H1 (cell line): ENCODE measurements at regions not wholly inside any gene's neighbourhood (a gene's known extent, or its start where the extent isn't known, plus 50 kb on each side); places are given as distances from the start of the nearest gene placed in this dataset.

Experiments used
- CTCF ChIA-PET: fragments of 300-600 bp; sonication (Branson Sonifier 250); formaldehyde crosslinking; loops from one replicate; lab custom pipeline; 2021; ENCODE audit not compliant: partially characterized antibody; lab: Charles Lee
- POLR2A ChIA-PET: fragments of 300-600 bp; sonication (Branson Sonifier 250); formaldehyde crosslinking; loops from one replicate; lab custom pipeline; 2021; ENCODE audit warnings: inconsistent platforms; ENCODE audit not compliant: partially characterized antibody; lab: Charles Lee
- DNase-seq, 2 experiments: peaks; one replicate each; pipeline versions ENCODE4 v3.0.0 to v3.0.0-alpha.2; 2010 to 2022; ENCODE audit warnings: low spot score in 2 of 2, low read depth in 1 of 2, mixed read lengths in 1 of 2
- FAIRE-seq: peaks from 2 replicates; lab custom pipeline; 2011; peaks lifted over from hg19 to GRCh38; lab: Jason Lieb, UNC
- H2AFZ ChIP-seq: 2 replicates; pipeline ENCODE4 v1.8.1; 2012; ENCODE audit warnings: low read length, inconsistent platforms
- H2AK5ac ChIP-seq: 2 replicates; pipeline ENCODE4 v1.6.1; 2013; ENCODE audit warnings: low read depth, low read length
- H2BK120ac ChIP-seq: replicated peaks from 2 replicates; pipeline ENCODE3; 2013; ENCODE audit warnings: low read depth, low read length, inconsistent platforms
- H2BK12ac ChIP-seq: 2 replicates; pipeline ENCODE4 v1.6.1; 2013; ENCODE audit warnings: low read depth, low read length
- H2BK15ac ChIP-seq: 2 replicates; pipeline ENCODE4 v1.6.1; 2013; ENCODE audit warnings: low read length
- H2BK20ac ChIP-seq: 2 replicates; pipeline ENCODE4 v1.6.1; 2013; ENCODE audit warnings: low read length
- H2BK5ac ChIP-seq: 2 replicates; pipeline ENCODE4 v1.6.1; 2013; ENCODE audit warnings: low read depth, low read length
- H3K14ac ChIP-seq: 2 replicates; pipeline ENCODE4 v1.6.1; 2013; ENCODE audit warnings: inconsistent platforms; ENCODE audit not compliant: insufficient read length
- H3K18ac ChIP-seq: 2 replicates; pipeline ENCODE4 v1.6.1; 2013; ENCODE audit warnings: low read length; ENCODE audit errors: extremely low read depth
- H3K23ac ChIP-seq: 2 replicates; pipeline ENCODE4 v1.6.1; 2013; ENCODE audit warnings: inconsistent platforms; ENCODE audit not compliant: insufficient read length
- H3K23me2 ChIP-seq: 2 replicates; pipeline ENCODE4 v1.6.1; 2013; ENCODE audit warnings: low read depth, low read length
- H3K27ac ChIP-seq: 2 replicates; pipeline ENCODE4 v1.6.1; 2011; ENCODE audit warnings: low read depth, low read length, inconsistent platforms
- H3K27me3 ChIP-seq, 4 experiments: replicated peaks in 1 of 4; 1 replicate in 1 of 4; 2 replicates in 3 of 4; pipeline versions ENCODE4 v1.6.1 to v1.8.1; 2011 to 2013; ENCODE audit warnings: low read length in 3 of 4, mild to moderate bottlenecking in 3 of 4, inconsistent platforms in 2 of 4, mixed read lengths in 2 of 4, moderate library complexity in 1 of 4; ENCODE audit not compliant: control insufficient read depth in 3 of 4, insufficient read depth in 3 of 4; ENCODE audit errors: extremely low read depth in 1 of 4
- H3K36me3 ChIP-seq, 4 experiments: 2 replicates each; pipeline versions ENCODE4 v1.6.1 to v1.8.1; 2011 to 2013; ENCODE audit warnings: mild to moderate bottlenecking in 4 of 4, low read length in 3 of 4, moderate library complexity in 2 of 4, control low read depth in 1 of 4, inconsistent platforms in 1 of 4; ENCODE audit not compliant: insufficient read depth in 4 of 4, control insufficient read depth in 2 of 4
- H3K4ac ChIP-seq: replicated peaks from 2 replicates; pipeline ENCODE3; 2013; ENCODE audit warnings: low read length, low read depth, mixed read lengths, inconsistent platforms; ENCODE audit not compliant: insufficient read length
- H3K4me1 ChIP-seq, 4 experiments: replicated peaks in 1 of 4; 1 replicate in 1 of 4; 2 replicates in 3 of 4; pipeline versions ENCODE4 v1.6.1 to v1.8.1; 2011 to 2013; ENCODE audit warnings: low read length in 3 of 4, inconsistent platforms in 2 of 4, mixed read lengths in 1 of 4; ENCODE audit not compliant: insufficient read depth in 4 of 4, control insufficient read depth in 3 of 4
- H3K4me2 ChIP-seq, 2 experiments: 2 replicates each; pipeline versions ENCODE4 v1.6.1 to v1.8.1; 2011 to 2013; ENCODE audit warnings: low read depth in 2 of 2, low read length in 2 of 2, control low read depth in 1 of 2, inconsistent platforms in 1 of 2, mild to moderate bottlenecking in 1 of 2; ENCODE audit not compliant: insufficient read depth in 1 of 2
- H3K4me3 ChIP-seq, 4 experiments: fragments of 200-600, 300-600 bp in 1 of 4; sonication (generic), shearing (Covaris generic), sonication (Bioruptor Twin) in 1 of 4; 2 replicates each; pipeline versions ENCODE4 v1.5.1 to v1.8.1; 2011 to 2016; ENCODE audit warnings: low read length in 4 of 4, low read depth in 3 of 4, control low read depth in 2 of 4, inconsistent platforms in 2 of 4, mild to moderate bottlenecking in 2 of 4, mixed read lengths in 1 of 4, moderate library complexity in 1 of 4; ENCODE audit not compliant: insufficient read depth in 2 of 4; ENCODE audit errors: extremely low read depth in 1 of 4
- H3K56ac ChIP-seq: replicated peaks from 2 replicates; pipeline ENCODE3; 2013; ENCODE audit warnings: low read depth, mild to moderate bottlenecking, mixed read lengths, low read length, inconsistent platforms; ENCODE audit not compliant: insufficient read length
- H3K79me1 ChIP-seq: 2 replicates; pipeline ENCODE4 v1.6.1; 2013; ENCODE audit warnings: low read depth, low read length, control low read depth
- H3K79me2 ChIP-seq, 2 experiments: 2 replicates each; pipeline versions ENCODE4 v1.6.1 to v1.8.1; 2012 to 2013; ENCODE audit warnings: low read length in 2 of 2, mild to moderate bottlenecking in 2 of 2, inconsistent platforms in 1 of 2; ENCODE audit not compliant: insufficient read depth in 2 of 2, control insufficient read depth in 1 of 2
- H3K9ac ChIP-seq, 4 experiments: replicated peaks in 1 of 4; 1 replicate in 1 of 4; 2 replicates in 3 of 4; pipeline versions ENCODE4 v1.6.1 to v1.8.1; 2011 to 2013; ENCODE audit warnings: low read depth in 3 of 4, low read length in 3 of 4, control low read depth in 2 of 4, mild to moderate bottlenecking in 2 of 4, moderate library complexity in 2 of 4, inconsistent platforms in 1 of 4; ENCODE audit errors: extremely low read depth in 1 of 4
- H3K9me3 ChIP-seq, 2 experiments: 2 replicates each; pipeline versions ENCODE4 v1.6.1 to v1.8.1; 2012 to 2013; ENCODE audit warnings: mild to moderate bottlenecking in 2 of 2, moderate library complexity in 2 of 2, control low read depth in 1 of 2, inconsistent platforms in 1 of 2, low read depth in 1 of 2, low read length in 1 of 2, mixed read lengths in 1 of 2; ENCODE audit not compliant: insufficient read depth in 2 of 2
- H4K20me1 ChIP-seq, 2 experiments: replicated peaks in 1 of 2; 2 replicates each; pipeline versions ENCODE3 to v1.8.1; 2011 to 2013; ENCODE audit warnings: inconsistent platforms in 2 of 2, low read length in 2 of 2, mild to moderate bottlenecking in 1 of 2; ENCODE audit not compliant: insufficient read depth in 2 of 2, control insufficient read depth in 1 of 2
- H4K5ac ChIP-seq: 2 replicates; pipeline ENCODE4 v1.6.1; 2013; ENCODE audit warnings: low read length, low read depth, mixed read lengths, inconsistent platforms; ENCODE audit not compliant: insufficient read length
- H4K8ac ChIP-seq: 2 replicates; pipeline ENCODE4 v1.8.0; 2013; ENCODE audit warnings: mild to moderate bottlenecking, moderate library complexity, low read length, inconsistent platforms; ENCODE audit not compliant: insufficient read depth; ENCODE audit errors: extremely low read depth
- H4K91ac ChIP-seq: replicated peaks from 2 replicates; pipeline ENCODE3; 2013; ENCODE audit warnings: low read length, mixed read lengths, inconsistent platforms; ENCODE audit not compliant: insufficient read length
- CBX5 ChIP-seq: fragments of 300-800, 300-1000 bp; sonication (generic); IDR thresholded peaks from 2 replicates; pipeline ENCODE4 v1.7.1; 2016; ENCODE audit warnings: antibody characterized with exemption, low read length, low read depth
- CREB1 ChIP-seq: IDR thresholded peaks from 2 replicates; pipeline ENCODE4 v1.6.1; 2012; ENCODE audit warnings: inconsistent platforms
- E2F6 ChIP-seq: IDR thresholded peaks from 2 replicates; pipeline ENCODE4 v1.6.1; 2012; ENCODE audit warnings: inconsistent platforms
- EZH2 ChIP-seq: fragments of 200-600 bp; sonication (generic); IDR thresholded peaks from 2 replicates; pipeline ENCODE4 v1.7.1; 2012; ENCODE audit warnings: low read depth, mild to moderate bottlenecking, moderate library complexity, low read length, inconsistent platforms; ENCODE audit not compliant: severe bottlenecking
- POLR2AphosphoS5 ChIP-seq: IDR thresholded peaks from 2 replicates; pipeline ENCODE4 v1.6.1; 2011; ENCODE audit warnings: low read depth, low read length
- RBBP5 ChIP-seq: IDR thresholded peaks from 2 replicates; pipeline ENCODE4 v1.7.1; 2012; ENCODE audit warnings: low read depth, mild to moderate bottlenecking, inconsistent platforms, low read length, moderate library complexity, borderline replicate concordance
- RFX5 ChIP-seq: IDR thresholded peaks from 2 replicates; pipeline ENCODE4 v1.6.1; 2011; ENCODE audit warnings: low read depth, low read length, improper control_type of control experiment, borderline replicate concordance
- RNF2 ChIP-seq: fragments of 200-900, 300-1000 bp; sonication (generic); IDR thresholded peaks from 2 replicates; pipeline ENCODE4 v1.7.1; 2016; ENCODE audit warnings: borderline replicate concordance, low read depth, mild to moderate bottlenecking, antibody characterized with exemption, low read length; ENCODE audit not compliant: poor library complexity, severe bottlenecking; ENCODE audit errors: missing control alignments
- RXRA ChIP-seq: IDR thresholded peaks from 2 replicates; pipeline ENCODE4 v1.6.1; 2011; ENCODE audit warnings: low read depth, mild to moderate bottlenecking, low read length, moderate library complexity; ENCODE audit not compliant: insufficient read depth
- SAP30 ChIP-seq: fragments of 300-600 bp; sonication (generic); IDR thresholded peaks from 2 replicates; pipeline ENCODE4 v1.7.1; 2012; ENCODE audit warnings: low read length, moderate library complexity, mild to moderate bottlenecking, inconsistent platforms; ENCODE audit not compliant: insufficient read depth, insufficient replicate concordance
- SIX5 ChIP-seq: IDR thresholded peaks from 2 replicates; pipeline ENCODE4 v1.6.1; 2011; ENCODE audit warnings: mild to moderate bottlenecking, low read depth, low read length
- TAF7 ChIP-seq: optimal IDR thresholded peaks from 2 replicates; pipeline ENCODE3; 2011; ENCODE audit warnings: low read depth, mild to moderate bottlenecking, inconsistent platforms, low read length, moderate library complexity, borderline replicate concordance
- TEAD4 ChIP-seq: IDR thresholded peaks from 2 replicates; pipeline ENCODE4 v1.6.1; 2012; ENCODE audit warnings: low read depth, low read length, inconsistent platforms, mixed read lengths
- ZNF274 ChIP-seq: IDR thresholded peaks from 2 replicates; pipeline ENCODE4 v1.7.0; 2012; ENCODE audit warnings: low read length, borderline replicate concordance; ENCODE audit errors: extremely low read depth
- WGBS, 2 experiments: shearing (Covaris generic) in 1 of 2; methylation state at CpG; one replicate each; pipeline versions ENCODE4 v1.1.6 to v1.1.7; 2013 to 2015; ENCODE audit warnings: low lambda C conversion rate in 2 of 2, mixed read lengths in 2 of 2, inconsistent platforms in 1 of 2, low coverage in 1 of 2, missing lambda C conversion rate in 1 of 2; ENCODE audit not compliant: insufficient replicate concordance in 2 of 2, insufficient coverage in 1 of 2, insufficient read length in 1 of 2; ENCODE audit errors: extremely low coverage in 1 of 2, missing lambda C conversion rate in 1 of 2; 5-methylcytosine and 5-hydroxymethylcytosine counted together

DNA sequence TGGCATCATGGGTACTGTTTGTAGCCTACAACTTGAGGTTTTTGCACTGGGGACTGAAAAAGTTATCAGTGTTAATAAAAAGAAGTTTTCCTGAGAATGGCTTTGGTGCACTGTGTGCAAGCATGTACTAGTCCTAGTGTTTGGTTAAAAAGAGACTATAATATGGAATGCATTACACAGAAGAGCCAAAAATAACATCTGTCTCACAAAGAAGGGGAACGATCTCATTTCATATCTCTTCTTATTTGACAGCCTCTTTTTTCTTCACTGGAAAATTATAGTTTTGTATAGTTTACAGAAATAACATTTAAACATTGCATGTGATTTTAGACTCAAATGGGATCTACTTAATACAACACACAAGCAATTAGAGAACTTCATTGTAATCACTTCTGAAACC, 127.0 kb upstream of the GDNF start:
- H3K27me3 ChIP-seq, result no peaks in the 10 kb centered on the region
- no peak overlapping the region for H4K8ac ChIP-seq
- no peaks in the 10 kb centered on the region for H3K9me3 ChIP-seq
- no peak overlapping the region for H3K23ac ChIP-seq
- H2AFZ ChIP-seq, result no peak overlapping the region
- H3K79me1 ChIP-seq, result no peaks in the 10 kb centered on the region
- H2BK120ac ChIP-seq, result no peak overlapping the region
- no peak overlapping the region for H3K4me3 ChIP-seq
- H3K18ac ChIP-seq, result no peak overlapping the region
- no peak for DNase-seq
- no peak overlapping the region for H3K4ac ChIP-seq
- no peaks in the 10 kb centered on the region for H3K79me2 ChIP-seq
- H3K23me2 ChIP-seq, result no peaks in the 10 kb centered on the region
- H3K4me1 ChIP-seq, result no peaks in the 10 kb centered on the region
- no peak overlapping the region for H2BK12ac ChIP-seq
- H3K4me2 ChIP-seq, result no peak overlapping the region
- no peak for FAIRE-seq
- no peaks in the 10 kb centered on the region for H3K36me3 ChIP-seq
- ChIA-PET CTCF (interaction anchor here (1.8 kb wide), 1 partner anchor 225 kb away, joined by 5 read pairs; no protein-coding TSS in a partner anchor), POLR2A (no interaction called here)
- no peak overlapping the region for H2BK5ac ChIP-seq
- H4K20me1 ChIP-seq, result no peaks in the 10 kb centered on the region
- H2AK5ac ChIP-seq, result no peak overlapping the region
- no peak overlapping the region for H3K14ac ChIP-seq
- H2BK20ac ChIP-seq, result no peak overlapping the region
- 92% methylated on average over 1 of the region's 1 CpG; no CpG with 5 or more reads in 1 of the 2 experiments for WGBS, 2 experiments
- H3K27ac ChIP-seq, result no peak overlapping the region
- no peak overlapping the region for H4K5ac ChIP-seq
- H2BK15ac ChIP-seq, result no peak overlapping the region
- no peak overlapping the region for H3K56ac ChIP-seq
- no peak overlapping the region for H4K91ac ChIP-seq
- H3K9ac ChIP-seq, result no peak overlapping the region
- TF ChIP-seq SIX5, result no peak
- no peak for TF ChIP-seq TAF7
- no peak for TF ChIP-seq TEAD4
- no peak for TF ChIP-seq RXRA
- no peak for TF ChIP-seq E2F6
- no peak for TF ChIP-seq RFX5
- no peak for TF ChIP-seq POLR2AphosphoS5
- no peak for TF ChIP-seq CBX5
- TF ChIP-seq ZNF274, result no peak
- TF ChIP-seq CREB1, result no peak
- TF ChIP-seq SAP30, result no peak
- no peak for TF ChIP-seq EZH2
- TF ChIP-seq RBBP5, result no peak
- no peak for TF ChIP-seq RNF2
